ENCODE measurements at regions not wholly inside any gene's neighbourhood (a gene's known extent, or its start where the extent isn't known, plus 50 kb on each side); places are given as distances from the start of the nearest gene placed in this dataset.

- Mint-ChIP-seq H3K4me3 (no peak overlapping the region), H3K4me1 (no peaks in the 10 kb centered on the region), H3K9me3 (no peaks in the 10 kb centered on the region), H3K27ac (no peak overlapping the region), H3K36me3 (no peaks in the 10 kb centered on the region), H3K27me3 (no peaks in the 10 kb centered on the region)
- H3K4me3 ChIP-seq (ENCODE audit: control insufficient read depth in 1 of 2, extremely low read depth in 1 of 2, low read length in 1 of 2) = no peak overlapping the region
- no peaks in the 10 kb centered on the region for H3K27me3 ChIP-seq (replicated peaks in 1 of 2; ENCODE audit: control insufficient read depth in 2 of 2, extremely low read depth in 1 of 2, insufficient read depth in 2 of 2, low read length in 1 of 2)
- ChIA-PET CTCF (no interaction called here), POLR2A (no interaction called here)
- DNase-seq = no peak
- H3K4me1 ChIP-seq (ENCODE audit: control insufficient read depth in 1 of 2, extremely low read depth in 1 of 2, insufficient read depth in 2 of 2, low read length in 2 of 2) = peaks cover 0 to 4% of the 10 kb centered on the region in 2 experiments
- no peak for ATAC-seq (replicated peaks in 1 of 4)
- no peaks in the 10 kb centered on the region for H3K36me3 ChIP-seq (ENCODE audit: control insufficient read depth in 2 of 2, extremely low read depth in 1 of 2, insufficient read depth in 1 of 2, low read length in 1 of 2)
- WGBS (ENCODE audit: insufficient coverage) = 91% methylated on average over 2 of the region's 2 CpGs
- no peak overlapping the region for H3K27ac ChIP-seq (ENCODE audit: low read length)
- no peaks in the 10 kb centered on the region for H3K9me3 ChIP-seq
Measured at GRCh38 chr18:22841840-22842239, 91.3 kb upstream of the RBBP8 start.

DNA sequence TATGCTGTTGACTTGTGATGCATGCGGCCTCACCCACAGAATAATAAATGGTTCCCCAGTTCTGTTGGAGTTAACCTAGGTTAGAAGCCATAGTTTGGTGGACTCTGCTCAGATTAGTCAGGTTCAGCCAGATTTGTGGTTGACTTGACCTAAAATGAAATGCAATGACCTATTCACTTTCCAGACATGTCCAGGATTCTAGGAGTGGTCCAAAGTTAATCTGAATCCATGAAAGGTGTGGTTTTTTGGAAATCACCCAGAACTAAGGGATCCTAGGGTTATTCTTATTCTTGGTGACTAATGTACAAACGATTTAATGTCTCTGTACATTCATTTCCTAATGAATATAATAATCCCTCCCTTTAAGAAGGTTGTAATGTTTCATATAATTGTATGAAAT lies 88.9 kb upstream of the RBBP8 start:
- ChIA-PET CTCF (no interaction called here), POLR2A (no interaction called here)
- H3K27ac Mint-ChIP-seq = no peak overlapping the region
- no peak overlapping the region for H3K4me3 ChIP-seq (ENCODE audit: control insufficient read depth in 1 of 2, extremely low read depth in 1 of 2, low read length in 1 of 2)
- H3K4me3 Mint-ChIP-seq = no peak overlapping the region
- H3K9me3 ChIP-seq = no peaks in the 10 kb centered on the region
- no peak for ATAC-seq (replicated peaks in 1 of 4)
- no peak for DNase-seq
- H3K36me3 ChIP-seq (ENCODE audit: control insufficient read depth in 2 of 2, extremely low read depth in 1 of 2, insufficient read depth in 1 of 2, low read length in 1 of 2) = no peaks in the 10 kb centered on the region
- WGBS (ENCODE audit: insufficient coverage) = no CpG with 5 or more reads among the region's 2 CpGs
- H3K27me3 Mint-ChIP-seq = peaks cover 0 to 2% of the 10 kb centered on the region in 2 donors
- no peak overlapping the region for H3K27ac ChIP-seq (ENCODE audit: low read length)
- no peaks in the 10 kb centered on the region for H3K36me3 Mint-ChIP-seq
- peaks cover 0 to 2% of the 10 kb centered on the region in 2 experiments for H3K4me1 ChIP-seq (ENCODE audit: control insufficient read depth in 1 of 2, extremely low read depth in 1 of 2, insufficient read depth in 2 of 2, low read length in 2 of 2)
- H3K9me3 Mint-ChIP-seq = no peaks in the 10 kb centered on the region
- H3K27me3 ChIP-seq (replicated peaks in 1 of 2; ENCODE audit: control insufficient read depth in 2 of 2, extremely low read depth in 1 of 2, insufficient read depth in 2 of 2, low read length in 1 of 2) = no peaks in the 10 kb centered on the region
- no peaks in the 10 kb centered on the region for H3K4me1 Mint-ChIP-seq

- no peaks in the 10 kb centered on the region for H3K9me3 ChIP-seq
- Mint-ChIP-seq H3K36me3 (no peaks in the 10 kb centered on the region), H3K4me3 (no peak overlapping the region), H3K9me3 (no peaks in the 10 kb centered on the region), H3K4me1 (no peaks in the 10 kb centered on the region), H3K27ac (no peak overlapping the region), H3K27me3 (peaks cover 0 to 2% of the 10 kb centered on the region in 2 donors)
- CTCF ChIA-PET = no interaction called here
- H3K4me3 ChIP-seq (ENCODE audit: control insufficient read depth in 1 of 2, extremely low read depth in 1 of 2, low read length in 1 of 2) = no peak overlapping the region
- ATAC-seq (replicated peaks in 1 of 4) (no peak), DNase-seq (no peak)
- H3K27me3 ChIP-seq (replicated peaks in 1 of 2; ENCODE audit: control insufficient read depth in 2 of 2, extremely low read depth in 1 of 2, insufficient read depth in 2 of 2, low read length in 1 of 2) = no peaks in the 10 kb centered on the region
- no peak overlapping the region for H3K27ac ChIP-seq (ENCODE audit: low read length)
- WGBS (ENCODE audit: insufficient coverage) = no CpG with 5 or more reads among the region's 2 CpGs
- POLR2A ChIA-PET = no interaction called here
- no peaks in the 10 kb centered on the region for H3K4me1 ChIP-seq (ENCODE audit: control insufficient read depth in 1 of 2, extremely low read depth in 1 of 2, insufficient read depth in 2 of 2, low read length in 2 of 2)
- H3K36me3 ChIP-seq (ENCODE audit: control insufficient read depth in 2 of 2, extremely low read depth in 1 of 2, insufficient read depth in 1 of 2, low read length in 1 of 2) = no peaks in the 10 kb centered on the region
Measured at GRCh38 chr18:22844628-22845027, 88.5 kb upstream of the RBBP8 start.

GRCh38 chr18:22846088-22846683 lies 86.9 kb upstream of the RBBP8 start:
- H3K27me3 Mint-ChIP-seq = peaks cover 0 to 6% of the 10 kb centered on the region in 2 donors

DNA sequence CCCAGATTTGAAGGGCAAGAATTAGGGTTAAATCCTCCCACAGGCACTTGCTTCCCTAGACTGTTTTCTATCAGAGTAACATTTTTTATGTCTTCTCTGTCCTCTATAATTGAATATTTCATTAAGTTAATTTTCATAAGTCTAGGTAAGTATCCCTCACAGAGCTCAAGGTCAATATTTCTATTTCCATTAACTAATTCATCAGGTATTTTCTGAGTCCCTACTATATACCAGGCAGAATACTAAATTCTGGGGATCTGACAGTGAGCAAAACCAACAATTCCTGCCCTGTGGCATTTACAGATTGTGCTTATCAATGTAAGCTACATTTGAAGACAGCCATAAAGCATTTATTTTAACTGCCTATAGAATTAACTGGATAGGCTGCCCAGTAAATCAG lies 86.4 kb upstream of the RBBP8 start:
- CTCF ChIA-PET = no interaction called here
- Histone ChIP-seq H3K27ac (ENCODE audit: low read length) (no peak overlapping the region), H3K4me1 (ENCODE audit: control insufficient read depth in 1 of 2, extremely low read depth in 1 of 2, insufficient read depth in 2 of 2, low read length in 2 of 2) (no peaks in the 10 kb centered on the region), H3K27me3 (replicated peaks in 1 of 2; ENCODE audit: control insufficient read depth in 2 of 2, extremely low read depth in 1 of 2, insufficient read depth in 2 of 2, low read length in 1 of 2) (no peaks in the 10 kb centered on the region), H3K4me3 (ENCODE audit: control insufficient read depth in 1 of 2, extremely low read depth in 1 of 2, low read length in 1 of 2) (no peak overlapping the region), H3K36me3 (ENCODE audit: control insufficient read depth in 2 of 2, extremely low read depth in 1 of 2, insufficient read depth in 1 of 2, low read length in 1 of 2) (no peaks in the 10 kb centered on the region), H3K9me3 (no peaks in the 10 kb centered on the region)
- H3K4me3 Mint-ChIP-seq = no peak overlapping the region
- H3K4me1 Mint-ChIP-seq = no peaks in the 10 kb centered on the region
- POLR2A ChIA-PET = no interaction called here
- H3K36me3 Mint-ChIP-seq = no peaks in the 10 kb centered on the region
- DNase-seq = no peak
- no peaks in the 10 kb centered on the region for H3K9me3 Mint-ChIP-seq
- ATAC-seq (replicated peaks in 1 of 4) = no peak
- no peak overlapping the region for H3K27ac Mint-ChIP-seq
- H3K27me3 Mint-ChIP-seq = peaks cover 0 to 6% of the 10 kb centered on the region in 2 donors

More at GRCh38 chr18:22846088-22846683, 86.9 kb upstream of the RBBP8 start:
- Mint-ChIP-seq H3K4me3 (no peak overlapping the region), H3K9me3 (no peaks in the 10 kb centered on the region), H3K27ac (no peak overlapping the region), H3K4me1 (no peaks in the 10 kb centered on the region), H3K36me3 (no peaks in the 10 kb centered on the region)
- DNase-seq (no peak), ATAC-seq (replicated peaks in 1 of 4) (no peak)
- no peaks in the 10 kb centered on the region for H3K4me1 ChIP-seq (ENCODE audit: control insufficient read depth in 1 of 2, extremely low read depth in 1 of 2, insufficient read depth in 2 of 2, low read length in 2 of 2)
- no peak overlapping the region for H3K27ac ChIP-seq (ENCODE audit: low read length)
- POLR2A ChIA-PET = no interaction called here
- no peaks in the 10 kb centered on the region for H3K27me3 ChIP-seq (replicated peaks in 1 of 2; ENCODE audit: control insufficient read depth in 2 of 2, extremely low read depth in 1 of 2, insufficient read depth in 2 of 2, low read length in 1 of 2)
- H3K9me3 ChIP-seq = no peaks in the 10 kb centered on the region
- no peak overlapping the region for H3K4me3 ChIP-seq (ENCODE audit: control insufficient read depth in 1 of 2, extremely low read depth in 1 of 2, low read length in 1 of 2)
- CTCF ChIA-PET = no interaction called here
- 94% methylated on average over 2 of the region's 6 CpGs for WGBS (ENCODE audit: insufficient coverage)
- no peaks in the 10 kb centered on the region for H3K36me3 ChIP-seq (ENCODE audit: control insufficient read depth in 2 of 2, extremely low read depth in 1 of 2, insufficient read depth in 1 of 2, low read length in 1 of 2)

DNA sequence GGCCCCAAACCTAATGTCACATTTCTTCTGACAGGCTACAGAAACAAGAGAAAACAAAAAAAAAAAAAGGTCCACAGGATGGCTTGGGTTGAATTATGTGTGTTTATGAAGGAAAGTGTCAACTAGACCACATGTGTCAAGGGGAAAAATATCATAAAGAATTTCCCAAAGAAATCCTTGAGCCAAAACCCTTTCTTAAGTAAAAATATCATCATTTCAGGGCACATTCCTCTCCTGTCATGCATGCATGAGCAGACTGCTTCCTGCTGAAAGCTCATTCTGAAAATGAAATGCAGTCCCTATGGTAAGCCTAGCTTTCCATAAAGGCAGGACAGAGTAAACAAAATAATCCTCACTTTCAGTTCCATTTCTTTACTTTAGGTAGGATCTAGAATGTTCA lies 85.7 kb upstream of the RBBP8 start:
- ChIA-PET CTCF (interaction anchor here in 1 of 2 donors (0.5 kb wide), 1 partner anchor 133 kb away, joined by 4 read pairs; no protein-coding TSS in a partner anchor), POLR2A (no interaction called here)
- H3K27ac ChIP-seq (ENCODE audit: low read length) = no peak overlapping the region
- no peak for ATAC-seq (replicated peaks in 1 of 4)
- H3K4me1 Mint-ChIP-seq = no peaks in the 10 kb centered on the region
- H3K4me1 ChIP-seq (ENCODE audit: control insufficient read depth in 1 of 2, extremely low read depth in 1 of 2, insufficient read depth in 2 of 2, low read length in 2 of 2) = no peaks in the 10 kb centered on the region
- no peaks in the 10 kb centered on the region for H3K9me3 ChIP-seq
- no peak overlapping the region for H3K27ac Mint-ChIP-seq
- no peak for DNase-seq
- no peaks in the 10 kb centered on the region for H3K9me3 Mint-ChIP-seq
- H3K4me3 ChIP-seq (ENCODE audit: control insufficient read depth in 1 of 2, extremely low read depth in 1 of 2, low read length in 1 of 2) = no peak overlapping the region
- peaks cover 0 to 6% of the 10 kb centered on the region in 2 donors for H3K27me3 Mint-ChIP-seq
- H3K36me3 ChIP-seq (ENCODE audit: control insufficient read depth in 2 of 2, extremely low read depth in 1 of 2, insufficient read depth in 1 of 2, low read length in 1 of 2) = no peaks in the 10 kb centered on the region
- H3K36me3 Mint-ChIP-seq = no peaks in the 10 kb centered on the region
- no peaks in the 10 kb centered on the region for H3K27me3 ChIP-seq (replicated peaks in 1 of 2; ENCODE audit: control insufficient read depth in 2 of 2, extremely low read depth in 1 of 2, insufficient read depth in 2 of 2, low read length in 1 of 2)
- no peak overlapping the region for H3K4me3 Mint-ChIP-seq

DNA sequence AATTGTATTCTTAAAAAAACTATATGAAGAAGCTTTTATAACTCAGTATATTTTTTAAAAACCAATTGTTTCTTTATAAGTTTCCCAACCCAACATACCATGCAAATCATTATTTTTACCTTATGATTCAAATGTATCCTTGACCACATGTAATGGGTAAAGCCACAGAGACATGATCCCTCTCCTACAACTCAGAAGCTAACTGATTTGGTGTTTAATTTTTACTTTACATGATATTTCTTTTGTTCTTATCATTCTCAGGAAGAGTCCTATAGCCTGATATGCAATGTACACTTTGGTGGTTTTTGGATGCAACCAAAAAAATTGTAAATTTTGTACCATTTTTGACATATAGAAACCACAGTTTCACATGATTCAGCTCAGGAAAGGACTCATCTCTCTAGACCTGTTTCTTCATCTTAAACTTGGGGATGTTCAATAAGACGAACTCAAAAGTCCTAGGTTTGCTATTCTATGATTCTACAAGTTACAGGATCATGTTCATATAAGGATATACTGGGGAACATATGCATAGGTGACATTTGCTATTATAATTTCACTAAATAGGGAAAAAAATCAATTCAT lies 85.2 kb upstream of the RBBP8 start:
- H3K36me3 Mint-ChIP-seq = no peaks in the 10 kb centered on the region
- Histone ChIP-seq H3K36me3 (ENCODE audit: control insufficient read depth in 2 of 2, extremely low read depth in 1 of 2, insufficient read depth in 1 of 2, low read length in 1 of 2) (no peaks in the 10 kb centered on the region), H3K9me3 (no peaks in the 10 kb centered on the region), H3K27ac (ENCODE audit: low read length) (no peak overlapping the region), H3K4me3 (ENCODE audit: control insufficient read depth in 1 of 2, extremely low read depth in 1 of 2, low read length in 1 of 2) (no peak overlapping the region), H3K27me3 (replicated peaks in 1 of 2; ENCODE audit: control insufficient read depth in 2 of 2, extremely low read depth in 1 of 2, insufficient read depth in 2 of 2, low read length in 1 of 2) (no peaks in the 10 kb centered on the region), H3K4me1 (ENCODE audit: control insufficient read depth in 1 of 2, extremely low read depth in 1 of 2, insufficient read depth in 2 of 2, low read length in 2 of 2) (no peaks in the 10 kb centered on the region)
- H3K4me3 Mint-ChIP-seq = no peak overlapping the region
- POLR2A ChIA-PET = no interaction called here
- ATAC-seq (replicated peaks in 1 of 4) (no peak), DNase-seq (no peak)
- no peaks in the 10 kb centered on the region for H3K9me3 Mint-ChIP-seq
- CTCF ChIA-PET = interaction anchor here in 1 of 2 donors (0.5 kb wide), 1 partner anchor 133 kb away, joined by 4 read pairs; no protein-coding TSS in a partner anchor
- WGBS (ENCODE audit: insufficient coverage) = no CpG with 5 or more reads among the region's 1 CpG
- no peak overlapping the region for H3K27ac Mint-ChIP-seq
- H3K27me3 Mint-ChIP-seq = peaks cover 0 to 6% of the 10 kb centered on the region in 2 donors
- no peaks in the 10 kb centered on the region for H3K4me1 Mint-ChIP-seq
